ENCODE measurements at regions not wholly inside any gene's neighbourhood (a gene's known extent, or its start where the extent isn't known, plus 50 kb on each side); places are given as distances from the start of the nearest gene placed in this dataset.
"Not testable (repeated sequence)": the region's sequence is repeated elsewhere in the genome, so short reads cannot be mapped to it uniquely, and the experiment has no call there.

DNA sequence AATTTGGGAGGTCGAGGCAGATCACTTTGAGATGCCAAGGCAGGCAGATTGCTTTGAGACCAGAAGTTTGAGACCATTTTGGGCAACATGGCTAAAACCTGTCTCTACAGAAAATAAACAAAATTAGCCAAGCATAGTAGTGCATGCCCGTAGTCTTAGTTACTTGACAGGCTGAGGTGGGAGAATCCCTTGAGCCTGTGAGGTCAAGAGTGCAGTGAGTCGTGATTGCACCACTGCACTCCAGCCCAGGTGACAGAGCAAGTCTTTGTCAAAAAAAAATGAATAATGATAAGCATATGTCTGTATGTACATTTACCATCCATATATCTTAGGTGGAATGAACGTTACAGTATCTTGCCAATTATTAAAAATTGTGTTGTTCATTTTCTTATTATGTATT lies 2447.7 kb downstream of the PCDH9 start:
- DNase-seq (ENCODE audit: low spot score) = no peak

DNA sequence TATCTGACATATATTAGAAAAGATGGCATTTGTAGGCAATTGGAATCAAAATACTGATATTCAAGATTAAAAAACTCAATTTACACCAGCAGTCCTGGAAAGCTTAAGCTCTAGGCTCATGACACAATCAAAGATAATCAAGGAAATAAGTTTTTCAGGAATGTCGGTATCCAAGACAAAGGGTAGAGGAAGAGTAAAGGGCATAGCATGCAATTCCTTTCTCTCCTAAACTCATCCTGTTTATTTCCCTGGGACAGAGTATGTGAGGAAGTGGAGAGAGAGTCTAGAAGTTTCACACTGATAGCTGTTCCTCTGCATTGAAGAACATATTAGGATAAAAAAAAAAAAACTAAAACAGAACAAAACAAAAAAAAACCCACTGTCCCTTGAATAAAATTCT lies 2452.1 kb downstream of the PCDH9 start:
- DNase-seq (ENCODE audit: low spot score) = no peak

DNA sequence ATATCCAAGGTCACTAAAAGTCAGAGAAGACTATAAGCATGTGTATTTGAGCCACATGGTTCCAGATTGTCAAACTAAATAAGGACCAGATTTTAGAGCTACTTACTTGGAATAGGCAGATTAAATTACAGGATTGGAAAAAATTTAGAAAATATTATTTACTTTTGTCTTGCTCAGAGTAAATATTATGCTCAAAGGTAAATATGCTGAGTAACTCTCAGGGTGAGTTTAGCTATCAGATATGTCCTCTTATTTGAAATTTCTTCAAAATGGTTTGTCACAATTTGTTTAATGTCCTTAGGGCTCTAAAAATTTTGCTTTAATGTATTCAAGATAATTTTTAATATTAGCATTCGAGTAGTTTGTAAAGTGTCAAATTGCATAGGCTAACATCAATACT lies 2455.2 kb downstream of the PCDH9 start:
- no peak for DNase-seq (ENCODE audit: low spot score)

DNA sequence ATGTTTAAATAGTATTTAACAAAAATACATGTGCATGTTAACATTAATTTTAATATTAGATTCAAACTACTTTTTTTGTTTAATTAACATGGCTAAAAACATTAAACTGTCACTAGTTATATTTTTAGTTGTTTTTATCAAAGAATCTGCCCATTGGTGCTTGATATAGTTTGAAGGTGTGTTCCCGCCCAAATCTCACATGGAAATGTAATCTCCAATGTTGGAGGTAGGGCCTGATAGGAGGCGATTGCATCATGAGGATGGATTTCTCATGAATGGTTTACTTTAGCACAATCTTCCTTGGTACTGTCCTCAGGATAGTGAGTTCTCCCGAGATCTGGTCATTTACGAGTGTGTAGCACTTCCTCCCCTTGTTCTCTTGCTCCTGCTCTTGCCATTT lies 2459.4 kb downstream of the PCDH9 start:
- DNase-seq (ENCODE audit: low spot score) = no peak

DNA sequence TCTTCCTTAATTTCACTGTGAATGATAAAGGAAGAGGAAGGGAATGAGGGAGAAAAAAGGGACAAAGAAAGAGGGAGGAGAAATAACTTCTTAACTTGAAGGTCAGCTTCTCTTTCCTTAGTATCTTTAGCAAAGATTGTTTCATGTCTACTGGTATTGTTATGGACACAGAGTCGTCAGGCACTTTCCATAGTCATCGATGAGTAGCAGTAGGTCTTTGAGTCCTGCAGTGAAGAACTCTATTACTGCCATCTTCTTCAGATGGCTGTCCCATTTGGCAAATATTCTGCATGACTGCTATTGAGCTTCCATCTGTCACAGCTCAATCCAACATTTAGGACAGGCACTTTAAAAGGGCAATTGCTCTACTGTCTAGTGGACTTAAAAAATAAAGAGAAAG lies 2463.1 kb downstream of the PCDH9 start:
- DNase-seq (ENCODE audit: low spot score) = peak; percentile 44

DNA sequence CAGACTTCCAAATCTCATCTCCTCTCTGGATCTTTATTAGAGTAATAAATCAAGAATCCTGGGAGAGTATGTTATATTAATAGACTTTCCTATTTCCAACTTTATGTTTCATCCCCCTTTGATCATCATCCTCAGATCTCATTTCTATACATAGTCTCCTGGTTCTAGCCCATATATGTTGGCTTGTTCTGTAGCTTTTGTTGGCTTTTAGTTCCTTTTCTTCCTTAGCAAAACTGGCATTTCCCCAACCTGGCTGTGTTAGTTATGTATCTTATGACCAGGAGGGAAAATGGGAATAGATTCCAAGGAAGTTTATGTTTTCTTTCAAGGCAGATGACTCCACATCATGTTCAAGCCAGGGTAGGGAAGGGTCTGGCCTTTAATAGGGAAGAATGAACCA lies 2464.5 kb downstream of the PCDH9 start:
- DNase-seq (ENCODE audit: low spot score) = no peak

DNA sequence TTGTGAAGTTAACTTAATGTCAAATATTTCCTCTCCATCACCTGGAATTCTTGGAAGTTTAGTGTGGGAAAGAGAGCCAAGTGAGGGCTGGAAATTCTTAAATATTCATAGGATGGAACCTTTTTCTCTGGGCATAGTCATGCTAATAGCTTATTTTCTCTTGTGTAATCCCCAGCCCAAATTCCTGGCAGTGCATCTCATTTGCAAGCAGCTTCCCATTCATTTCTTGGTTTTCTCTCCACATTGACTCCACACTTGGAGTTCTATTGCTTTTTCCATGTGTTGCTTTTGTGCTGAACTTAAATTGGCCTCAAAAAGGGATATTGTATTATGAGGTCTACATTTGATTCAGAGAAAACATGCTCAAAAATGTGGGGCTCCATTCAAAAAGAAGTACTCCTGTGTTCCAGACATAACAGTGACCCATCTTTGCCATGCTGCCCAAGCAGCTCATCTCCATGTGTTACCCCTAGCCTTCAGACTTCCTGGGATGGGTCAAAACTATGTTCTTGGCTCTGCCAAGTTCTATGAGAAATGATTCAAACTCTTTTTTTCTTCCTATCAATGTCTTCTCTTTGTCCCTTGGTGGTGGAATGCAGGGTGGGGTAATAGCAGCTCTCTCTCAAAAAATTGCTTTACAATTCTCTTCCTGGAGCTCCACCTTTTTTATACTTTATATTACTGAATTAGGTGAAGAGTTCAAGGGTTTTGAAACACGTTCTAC lies 2471.5 kb downstream of the PCDH9 start:
- DNase-seq (ENCODE audit: low spot score) = no peak

DNA sequence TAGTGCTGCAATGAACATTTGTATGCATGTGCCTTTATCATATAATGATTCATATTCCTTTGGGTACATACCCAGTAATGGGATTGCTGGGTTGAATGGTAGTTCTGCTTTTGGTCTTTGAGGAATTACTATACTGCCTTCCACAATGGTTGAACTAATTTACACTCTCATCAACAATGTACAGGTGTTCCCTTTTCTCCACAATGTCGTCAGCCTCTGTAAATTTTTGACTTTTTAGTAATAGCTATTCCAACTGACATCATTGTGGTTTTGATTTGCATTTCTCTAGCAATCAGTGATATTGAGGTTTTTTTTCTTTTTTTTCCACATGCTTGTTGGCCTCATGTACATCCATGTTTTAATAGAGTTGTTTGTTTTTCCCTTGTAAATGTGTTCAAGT lies 2473.5 kb downstream of the PCDH9 start:
- DNase-seq (ENCODE audit: low spot score) = no peak

DNA sequence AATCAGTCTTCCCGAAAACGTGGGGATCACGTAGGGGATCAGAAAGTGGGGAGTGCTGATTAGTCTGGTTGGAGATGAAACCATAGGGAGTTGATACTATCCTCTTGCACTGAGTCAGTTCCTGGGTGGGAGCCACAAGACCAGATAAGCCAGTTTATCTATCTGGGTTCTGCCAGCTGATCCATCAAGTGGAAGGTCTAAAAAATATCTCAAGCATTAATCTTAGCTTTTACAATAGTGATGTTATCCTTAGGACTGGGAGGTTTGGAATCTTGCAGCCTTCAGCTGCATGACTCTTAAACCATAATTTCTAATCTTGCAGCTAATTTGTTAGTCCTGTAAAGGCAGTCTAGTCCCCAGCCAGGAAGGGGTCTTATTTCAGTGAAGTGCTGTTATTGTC lies 2474.2 kb downstream of the PCDH9 start:
- no peak for DNase-seq (ENCODE audit: low spot score)

DNA sequence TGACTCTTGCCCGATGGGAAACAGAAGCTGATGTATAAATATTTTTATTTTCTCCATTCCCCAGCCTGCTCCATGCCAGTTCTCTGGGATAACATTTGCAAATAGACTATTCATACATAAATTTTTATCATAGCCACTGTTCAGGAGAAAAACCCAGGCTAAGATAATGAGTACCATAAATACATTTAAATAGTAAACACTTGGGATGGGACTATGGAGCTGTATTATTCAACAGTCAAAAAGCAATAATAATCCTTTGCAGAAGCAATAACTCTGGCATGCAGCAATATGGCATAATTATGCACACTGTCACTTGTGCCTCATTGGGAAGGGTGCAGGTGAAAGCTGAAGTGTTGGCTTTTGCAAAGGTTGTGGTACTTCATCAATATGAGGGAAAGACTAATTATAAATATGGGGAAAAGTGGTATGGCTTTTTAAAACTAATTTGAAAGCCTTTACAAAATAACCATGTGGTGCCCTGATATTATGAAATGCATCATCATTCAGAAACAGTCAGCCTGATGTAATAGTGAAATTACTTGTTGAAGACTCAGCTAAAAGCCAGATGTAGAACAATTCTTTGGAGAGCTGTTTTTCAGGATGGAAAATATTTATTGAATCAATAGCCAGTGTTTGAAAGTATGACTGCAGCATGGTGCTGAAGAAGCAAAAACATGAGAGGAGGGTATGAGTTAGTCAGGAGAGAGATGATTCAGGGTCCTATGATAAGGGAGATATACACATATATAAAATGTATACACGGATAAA lies 2476.7 kb downstream of the PCDH9 start:
- no peak for DNase-seq (ENCODE audit: low spot score)

DNA sequence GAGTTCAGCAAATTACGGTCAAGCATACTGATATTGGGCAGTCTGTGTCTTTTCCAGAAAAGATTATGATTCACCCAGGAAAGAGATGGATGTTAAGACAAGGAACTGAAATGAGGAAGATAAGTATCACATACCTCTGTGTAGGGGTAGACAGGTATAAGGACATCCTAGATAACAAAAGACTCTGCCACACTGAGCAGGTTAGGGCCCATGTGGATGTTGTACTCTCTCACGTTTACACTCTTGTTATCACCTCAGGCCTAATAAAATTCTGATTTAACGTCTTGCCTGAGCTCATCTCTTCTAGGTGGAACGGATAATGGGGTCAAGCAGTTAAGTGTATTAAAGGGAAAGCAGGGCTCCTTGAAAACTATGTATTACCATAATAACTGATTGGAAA lies 2480.8 kb downstream of the PCDH9 start:
- no peak for DNase-seq (ENCODE audit: low spot score)

DNA sequence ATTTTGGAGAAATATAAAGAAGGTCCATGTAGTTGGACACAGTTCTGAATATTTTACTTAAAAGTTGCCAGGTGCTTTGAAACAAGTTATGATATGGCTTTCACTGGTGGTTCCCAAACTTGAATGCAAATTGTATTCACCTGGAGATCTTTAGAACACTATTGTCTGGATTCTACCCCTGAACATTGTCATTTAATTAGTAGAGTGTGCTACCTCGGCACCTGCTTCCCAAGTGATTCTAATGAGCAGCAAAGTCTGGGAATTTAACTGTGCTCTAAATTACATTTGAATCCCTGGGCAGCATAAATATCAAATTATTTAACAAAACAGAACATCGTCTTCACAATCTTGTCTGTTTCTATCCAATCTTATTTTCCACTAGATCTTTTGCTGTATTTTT lies 2483.3 kb downstream of the PCDH9 start:
- no peak for DNase-seq (ENCODE audit: low spot score)

DNA sequence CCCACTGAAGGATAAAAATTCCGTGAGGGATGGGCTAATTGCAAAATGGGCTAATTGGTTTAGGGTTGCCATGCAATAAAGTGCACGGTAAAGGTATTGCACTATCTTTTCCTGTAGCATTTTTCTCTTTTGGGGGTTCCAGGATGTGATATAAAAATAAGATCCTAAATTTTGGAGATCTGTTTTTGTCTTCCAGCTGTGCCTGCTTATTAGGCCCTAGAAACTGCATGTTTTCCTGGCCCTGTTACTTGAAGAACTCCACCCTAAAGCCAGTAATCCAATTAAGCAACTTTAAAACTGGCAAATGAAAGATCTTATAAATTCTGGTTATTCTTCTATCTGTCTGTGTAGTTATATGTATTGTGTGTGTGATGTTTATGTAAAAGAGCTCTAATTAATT lies 2489.6 kb downstream of the PCDH9 start:
- DNase-seq (ENCODE audit: low spot score) = no peak

DNA sequence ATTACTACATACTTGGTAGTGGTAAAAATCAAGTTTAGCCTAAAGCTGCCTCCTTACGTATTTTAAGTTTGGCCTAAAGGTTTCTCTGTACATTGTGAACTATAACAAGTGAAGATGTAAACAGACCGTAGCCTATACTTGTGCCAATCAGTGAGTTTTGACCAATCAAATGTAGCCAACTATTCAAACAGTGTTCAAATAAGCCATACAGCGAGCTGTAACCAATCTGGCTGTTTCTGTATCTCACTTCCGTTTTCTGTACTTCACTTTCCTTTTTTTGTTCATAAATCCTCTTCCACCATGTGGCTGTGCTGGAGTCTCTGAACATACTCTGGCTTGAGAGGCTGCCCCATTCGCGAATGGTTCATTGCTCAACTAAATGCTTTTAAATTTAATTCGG lies 2504.6 kb downstream of the PCDH9 start:
- DNase-seq (ENCODE audit: low spot score) = no peak

DNA sequence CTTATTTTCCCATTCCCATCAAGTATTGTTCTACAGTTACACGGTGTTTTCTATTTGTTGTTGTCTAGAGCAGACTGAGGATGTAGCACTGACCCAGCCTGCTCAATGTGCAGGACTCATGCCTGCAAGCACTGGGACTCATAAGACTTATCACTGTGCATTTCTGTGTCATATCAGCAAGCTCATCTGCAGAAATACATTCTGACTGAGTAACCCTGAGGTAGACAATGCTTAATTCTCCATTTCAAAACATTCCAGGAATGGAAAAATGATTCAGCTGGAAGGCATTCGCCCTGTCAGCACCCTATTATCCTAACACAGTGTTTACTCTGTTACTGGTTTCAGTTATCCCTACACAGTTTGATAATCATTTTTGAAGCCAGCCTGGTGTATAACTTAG lies 2506.4 kb downstream of the PCDH9 start:
- DNase-seq (ENCODE audit: low spot score) = no peak

DNA sequence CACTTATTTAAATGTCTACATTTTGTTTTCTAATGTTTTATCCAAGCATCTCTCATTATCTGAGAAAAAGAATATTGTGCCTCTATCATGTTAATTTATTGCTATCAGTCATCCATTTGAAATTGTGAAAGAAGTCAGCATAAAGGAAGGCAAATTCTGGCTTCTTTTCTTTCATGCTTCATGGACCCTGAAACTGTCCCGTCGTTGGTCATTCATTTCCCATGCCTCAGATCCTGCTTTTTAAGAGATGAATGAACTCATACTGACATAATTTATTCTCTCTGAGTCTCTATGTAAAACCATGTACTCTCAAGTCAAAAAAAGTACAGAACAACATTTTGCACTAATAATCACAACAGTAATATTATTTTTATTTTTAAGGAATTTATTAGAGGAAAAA lies 2512.0 kb downstream of the PCDH9 start:
- no peak for DNase-seq (ENCODE audit: low spot score)

DNA sequence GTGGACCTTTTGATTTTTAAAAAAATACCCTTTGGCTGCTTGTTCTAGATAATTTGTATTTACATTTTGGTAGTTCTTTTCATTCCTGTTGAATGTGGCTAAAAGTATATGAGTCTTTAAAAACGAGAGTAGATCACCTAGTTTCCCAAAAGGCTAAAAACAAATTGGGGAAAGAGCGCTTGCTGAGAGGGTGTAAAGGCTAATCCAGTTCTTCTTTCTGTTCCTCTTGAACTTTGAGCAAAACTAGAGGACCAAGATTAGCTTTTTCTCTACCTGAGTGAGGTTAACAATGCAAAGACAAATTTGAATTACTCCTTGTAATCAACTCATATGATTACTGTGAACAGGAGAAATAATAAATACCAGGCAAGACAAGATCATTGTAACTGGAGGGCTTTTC lies 2513.2 kb downstream of the PCDH9 start:
- DNase-seq (ENCODE audit: low spot score) = no peak

DNA sequence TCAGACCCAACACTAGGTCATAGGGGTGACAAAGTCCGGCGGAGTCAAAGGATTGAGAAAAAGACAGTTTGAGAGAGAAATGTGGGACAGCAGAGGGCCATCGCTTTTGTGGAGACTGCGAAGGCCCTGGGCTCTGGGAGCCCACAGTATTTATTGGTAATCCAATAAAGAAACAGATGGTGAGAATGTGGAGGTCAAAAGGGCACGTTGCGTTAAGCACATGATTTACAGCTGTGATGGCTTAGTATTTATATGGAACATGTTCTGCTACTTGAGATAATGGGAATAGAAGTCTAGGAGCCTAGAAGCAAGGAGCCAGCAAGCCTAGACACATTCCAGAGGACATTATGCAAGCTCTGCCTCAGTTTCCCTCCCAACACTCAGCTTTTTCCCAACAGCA lies 2521.1 kb downstream of the PCDH9 start:
- DNase-seq (ENCODE audit: low spot score) = no peak

DNA sequence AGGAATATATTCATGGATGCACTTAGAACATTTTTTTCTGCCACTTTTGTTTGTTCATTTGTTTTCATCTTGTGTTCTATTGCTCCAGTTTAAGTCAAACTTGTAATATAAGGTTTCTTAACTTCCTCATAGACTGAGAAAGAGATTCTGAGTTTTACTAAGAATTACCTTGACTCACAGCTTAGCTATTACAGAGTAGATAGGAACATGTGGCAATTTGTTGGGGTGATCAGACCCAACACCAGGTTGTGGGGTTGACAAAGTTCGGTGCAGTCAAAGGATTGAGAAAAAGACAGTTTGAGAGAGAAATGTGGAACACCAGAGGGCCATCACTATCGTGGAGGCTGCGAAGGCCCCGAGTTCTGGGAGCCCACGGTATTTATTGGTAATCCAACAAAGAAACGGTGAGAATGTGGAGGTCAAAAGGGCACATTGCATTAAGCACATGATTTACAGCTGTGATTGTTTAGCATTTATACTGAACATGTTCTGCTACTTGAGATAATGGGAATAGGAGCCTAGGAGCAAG lies 2526.0 kb downstream of the PCDH9 start:
- DNase-seq (ENCODE audit: low spot score) = no peak

DNA sequence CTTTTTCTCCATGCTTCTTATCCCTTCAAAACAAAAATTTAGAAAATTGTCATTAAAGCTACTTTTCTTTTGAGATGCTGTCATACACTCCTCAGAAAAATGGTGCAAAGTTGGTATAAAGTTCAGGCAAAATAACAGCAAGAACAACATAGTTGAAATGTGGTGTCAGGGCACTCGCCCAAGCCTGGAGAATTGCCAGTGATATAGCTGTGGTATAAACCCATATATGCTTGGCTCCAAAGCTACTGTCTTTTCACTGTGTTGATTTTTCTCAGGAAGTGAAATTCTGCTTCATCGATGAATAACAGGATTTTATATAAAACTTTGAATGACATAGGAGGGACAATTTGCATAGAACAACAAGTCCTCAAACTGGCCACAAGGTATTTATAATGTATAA lies 2532.9 kb downstream of the PCDH9 start:
- DNase-seq (ENCODE audit: low spot score) = no peak

DNA sequence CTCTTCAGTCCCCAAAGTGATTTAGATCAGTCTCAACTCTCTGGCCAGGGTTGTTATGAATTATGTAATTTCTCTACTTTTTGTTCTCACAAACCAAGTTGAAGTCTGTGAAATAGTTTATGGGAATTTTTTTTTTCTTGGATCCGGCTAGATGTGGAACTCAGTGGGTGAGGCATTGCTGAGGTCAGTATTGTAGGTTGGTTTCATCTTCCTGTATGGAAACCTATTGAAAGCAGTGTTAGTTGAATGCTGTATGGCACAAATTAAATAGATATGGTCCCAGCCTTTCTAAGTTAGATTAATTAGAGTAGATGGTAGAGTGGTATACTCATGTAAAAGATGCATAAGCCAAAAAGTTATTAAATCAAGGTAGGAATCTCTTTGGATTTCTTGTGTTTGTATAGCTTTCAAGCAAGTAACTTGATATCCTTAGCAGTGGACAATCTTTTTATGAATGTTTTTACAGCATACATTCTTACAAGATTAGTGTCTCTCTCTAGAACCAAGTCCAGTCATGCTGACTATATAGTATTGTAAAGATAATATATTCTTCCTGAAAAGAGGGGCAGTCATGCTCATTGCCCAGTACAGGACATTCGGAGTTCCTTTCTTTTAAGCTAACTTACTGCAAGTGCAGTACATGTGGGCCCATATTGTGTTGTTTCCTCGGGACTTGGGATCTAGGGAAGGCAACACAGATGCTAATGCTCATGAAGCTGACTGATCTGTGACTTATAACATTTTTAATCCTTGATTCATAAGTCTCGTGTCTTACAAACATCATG lies 2541.1 kb downstream of the PCDH9 start:
- DNase-seq (ENCODE audit: low spot score) = no peak

DNA sequence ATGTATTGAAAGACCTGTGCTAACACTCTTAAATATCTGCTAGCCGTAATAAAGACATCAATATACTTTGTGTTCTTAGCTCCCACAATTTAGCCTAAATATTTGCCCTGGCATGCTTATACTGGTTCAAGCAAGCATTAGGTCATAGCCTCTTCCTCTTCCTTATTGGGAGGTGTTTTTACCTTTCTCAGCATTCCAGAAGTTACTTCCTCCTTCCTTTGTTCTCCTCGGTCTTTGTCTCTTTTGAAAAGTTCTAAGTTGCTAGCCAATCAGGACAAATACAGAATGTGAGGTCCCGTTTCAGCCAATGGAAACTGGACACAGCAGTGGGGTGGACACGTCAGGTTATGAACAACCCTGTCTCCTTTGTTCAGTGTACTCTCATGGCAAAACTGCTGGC lies 2543.6 kb downstream of the PCDH9 start:
- DNase-seq (ENCODE audit: low spot score) = not testable (repeated sequence)
